Duodenal mucosa (tissue), 2 donors: ENCODE measurements at regions not wholly inside any gene's neighbourhood (a gene's known extent, or its start where the extent isn't known, plus 50 kb on each side); places are given as distances from the start of the nearest gene placed in this dataset.

Source experiments
- H3K27ac ChIP-seq: one replicate; pipeline ENCODE4 v1.7.0; 2013; ENCODE audit warnings: low read depth, low read length
- H3K27me3 ChIP-seq, 2 donors: one replicate each; pipeline ENCODE4 v1.7.0; 2013; ENCODE audit warnings: low read length in 2 of 2, control low read depth in 1 of 2; ENCODE audit not compliant: insufficient read depth in 2 of 2, control insufficient read depth in 1 of 2
- H3K36me3 ChIP-seq, 2 donors: one replicate each; pipeline ENCODE4 v1.7.0; 2013; ENCODE audit warnings: low read length in 2 of 2, control low read depth in 1 of 2; ENCODE audit not compliant: insufficient read depth in 2 of 2, control insufficient read depth in 1 of 2
- H3K4me1 ChIP-seq, 2 donors: one replicate each; pipeline ENCODE4 v1.7.0; 2013; ENCODE audit warnings: low read length in 2 of 2, control low read depth in 1 of 2; ENCODE audit not compliant: insufficient read depth in 2 of 2, control insufficient read depth in 1 of 2
- H3K4me3 ChIP-seq, 2 donors: one replicate each; pipeline ENCODE4 v1.7.0; 2013; ENCODE audit warnings: low read length in 2 of 2, low read depth in 1 of 2
- H3K9ac ChIP-seq, 2 donors: one replicate each; pipeline ENCODE4 v1.7.0; 2013; ENCODE audit warnings: low read length in 2 of 2, low read depth in 1 of 2
- H3K9me3 ChIP-seq, 2 donors: one replicate each; pipeline ENCODE4 v1.7.0; 2013; ENCODE audit warnings: low read length in 2 of 2, control low read depth in 1 of 2; ENCODE audit not compliant: control insufficient read depth in 1 of 2

- Histone ChIP-seq H3K9me3 (no peaks in the 10 kb centered on the region), H3K9ac (no peak overlapping the region), H3K36me3 (no peaks in the 10 kb centered on the region), H3K4me1 (no peaks in the 10 kb centered on the region), H3K27me3 (no peaks in the 10 kb centered on the region), H3K27ac (no peak overlapping the region), H3K4me3 (no peak overlapping the region)
Measured at GRCh38 chr1:195076682-195077081, 1531.6 kb downstream of the KCNT2 start.

- Histone ChIP-seq H3K27me3 (no peaks in the 10 kb centered on the region), H3K4me3 (no peak overlapping the region), H3K4me1 (no peaks in the 10 kb centered on the region), H3K9ac (no peak overlapping the region), H3K27ac (no peak overlapping the region), H3K36me3 (no peaks in the 10 kb centered on the region), H3K9me3 (no peaks in the 10 kb centered on the region)
Measured at GRCh38 chr1:195075973-195076372, 1532.3 kb downstream of the KCNT2 start.

GRCh38 chr1:195071461-195071860 is 1536.8 kb downstream of the KCNT2 start:
- no peaks in the 10 kb centered on the region for H3K9me3 ChIP-seq
- H3K4me1 ChIP-seq, result no peaks in the 10 kb centered on the region
- no peaks in the 10 kb centered on the region for H3K36me3 ChIP-seq
- no peak overlapping the region for H3K4me3 ChIP-seq
- no peak overlapping the region for H3K9ac ChIP-seq
- no peak overlapping the region for H3K27ac ChIP-seq
- H3K27me3 ChIP-seq, result no peaks in the 10 kb centered on the region

GRCh38 chr1:195065437-195065836 is 1542.8 kb downstream of the KCNT2 start:
- H3K36me3 ChIP-seq, result no peaks in the 10 kb centered on the region
- no peaks in the 10 kb centered on the region for H3K9me3 ChIP-seq
- H3K4me1 ChIP-seq, result no peaks in the 10 kb centered on the region
- no peak overlapping the region for H3K4me3 ChIP-seq
- no peak overlapping the region for H3K9ac ChIP-seq
- no peaks in the 10 kb centered on the region for H3K27me3 ChIP-seq
- H3K27ac ChIP-seq, result no peak overlapping the region

GRCh38 chr1:195064358-195064757 is 1543.9 kb downstream of the KCNT2 start:
- Histone ChIP-seq H3K4me1 (no peaks in the 10 kb centered on the region), H3K36me3 (no peaks in the 10 kb centered on the region), H3K27me3 (no peaks in the 10 kb centered on the region), H3K27ac (no peak overlapping the region), H3K9ac (no peak overlapping the region), H3K4me3 (no peak overlapping the region), H3K9me3 (no peaks in the 10 kb centered on the region)

GRCh38 chr1:195054217-195054687 is 1554.0 kb downstream of the KCNT2 start:
- no peak overlapping the region for H3K9ac ChIP-seq
- no peaks in the 10 kb centered on the region for H3K4me1 ChIP-seq
- no peaks in the 10 kb centered on the region for H3K36me3 ChIP-seq
- H3K27me3 ChIP-seq, result no peaks in the 10 kb centered on the region
- H3K27ac ChIP-seq, result no peak overlapping the region
- H3K4me3 ChIP-seq, result no peak overlapping the region
- peaks cover 0 to 2% of the 10 kb centered on the region in 2 donors for H3K9me3 ChIP-seq

- no peaks in the 10 kb centered on the region for H3K4me1 ChIP-seq
- H3K27me3 ChIP-seq, result no peaks in the 10 kb centered on the region
- no peak overlapping the region for H3K9ac ChIP-seq
- peaks cover 0 to 2% of the 10 kb centered on the region in 2 donors for H3K9me3 ChIP-seq
- no peak overlapping the region for H3K4me3 ChIP-seq
- no peak overlapping the region for H3K27ac ChIP-seq
- H3K36me3 ChIP-seq, result no peaks in the 10 kb centered on the region
Measured at GRCh38 chr1:195053478-195053877, 1554.8 kb downstream of the KCNT2 start.

- H3K27me3 ChIP-seq, result no peaks in the 10 kb centered on the region
- H3K9ac ChIP-seq, result no peak overlapping the region
- no peaks in the 10 kb centered on the region for H3K9me3 ChIP-seq
- H3K4me3 ChIP-seq, result no peak overlapping the region
- H3K36me3 ChIP-seq, result no peaks in the 10 kb centered on the region
- H3K27ac ChIP-seq, result no peak overlapping the region
- no peaks in the 10 kb centered on the region for H3K4me1 ChIP-seq
Measured at GRCh38 chr1:195047772-195048171, 1560.5 kb downstream of the KCNT2 start.

GRCh38 chr1:195045072-195045471 is 1563.2 kb downstream of the KCNT2 start:
- no peaks in the 10 kb centered on the region for H3K4me1 ChIP-seq
- H3K27me3 ChIP-seq, result no peaks in the 10 kb centered on the region
- no peak overlapping the region for H3K4me3 ChIP-seq
- H3K9ac ChIP-seq, result no peak overlapping the region
- no peaks in the 10 kb centered on the region for H3K36me3 ChIP-seq
- H3K27ac ChIP-seq, result no peak overlapping the region
- no peaks in the 10 kb centered on the region for H3K9me3 ChIP-seq

GRCh38 chr1:195030793-195031192 is 1577.4 kb downstream of the KCNT2 start:
- Histone ChIP-seq H3K27ac (no peak overlapping the region), H3K9ac (no peak overlapping the region), H3K4me3 (no peak overlapping the region), H3K4me1 (no peaks in the 10 kb centered on the region), H3K27me3 (no peaks in the 10 kb centered on the region), H3K9me3 (peaks cover 8 to 15% of the 10 kb centered on the region in 2 donors), H3K36me3 (no peaks in the 10 kb centered on the region)

GRCh38 chr1:195026792-195027191 is 1581.4 kb downstream of the KCNT2 start:
- no peaks in the 10 kb centered on the region for H3K4me1 ChIP-seq
- H3K9me3 ChIP-seq, result peaks cover 8 to 10% of the 10 kb centered on the region in 2 donors
- no peaks in the 10 kb centered on the region for H3K36me3 ChIP-seq
- no peak overlapping the region for H3K4me3 ChIP-seq
- no peak overlapping the region for H3K9ac ChIP-seq
- H3K27ac ChIP-seq, result no peak overlapping the region
- H3K27me3 ChIP-seq, result no peaks in the 10 kb centered on the region
